ENCODE measurements at regions not wholly inside any gene's neighbourhood (a gene's known extent, or its start where the extent isn't known, plus 50 kb on each side); places are given as distances from the start of the nearest gene placed in this dataset.

GRCh38 chr2:120937686-120938044 is 202.0 kb downstream of the GLI2 start:
- DNase-seq (ENCODE audit: low read depth): no peak

GRCh38 chr2:120938045-120938771 is 202.5 kb downstream of the GLI2 start:
- no peak for DNase-seq (ENCODE audit: low read depth)

GRCh38 chr2:120939595-120940318 is 204.1 kb downstream of the GLI2 start:
- DNase-seq (ENCODE audit: low read depth): no peak

- no peak for DNase-seq (ENCODE audit: low read depth)
Measured at GRCh38 chr2:120940319-120940696, 204.6 kb downstream of the GLI2 start.

- no peak for DNase-seq (ENCODE audit: low read depth)
Measured at GRCh38 chr2:120940726-120941256, 205.1 kb downstream of the GLI2 start.

- DNase-seq (ENCODE audit: low read depth): no peak
Measured at GRCh38 chr2:120941571-120942120, 206.0 kb downstream of the GLI2 start.

GRCh38 chr2:120942658-120943057 is 207.0 kb downstream of the GLI2 start:
- DNase-seq (ENCODE audit: low read depth): no peak

- no peak for DNase-seq (ENCODE audit: low read depth)
Measured at GRCh38 chr2:120943403-120944034, 207.9 kb downstream of the GLI2 start.

- DNase-seq (ENCODE audit: low read depth): no peak
Measured at GRCh38 chr2:120944575-120944974, 208.9 kb downstream of the GLI2 start.

GRCh38 chr2:120945091-120945490 is 209.4 kb downstream of the GLI2 start:
- no peak for DNase-seq (ENCODE audit: low read depth)

- DNase-seq (ENCODE audit: low read depth): no peak
Measured at GRCh38 chr2:120945832-120946499, 210.3 kb downstream of the GLI2 start.

GRCh38 chr2:120947327-120947726 is 211.7 kb downstream of the GLI2 start:
- no peak for DNase-seq (ENCODE audit: low read depth)

- DNase-seq (ENCODE audit: low read depth): no peak
Measured at GRCh38 chr2:120947982-120948661, 212.5 kb downstream of the GLI2 start.

- DNase-seq (ENCODE audit: low read depth): no peak
Measured at GRCh38 chr2:120948662-120949011, 213.0 kb downstream of the GLI2 start.

- DNase-seq (ENCODE audit: low read depth): no peak
Measured at GRCh38 chr2:120949027-120949956, 213.6 kb downstream of the GLI2 start.

- no peak for DNase-seq (ENCODE audit: low read depth)
Measured at GRCh38 chr2:120949957-120950590, 214.4 kb downstream of the GLI2 start.

GRCh38 chr2:120951693-120952092 is 216.0 kb downstream of the GLI2 start:
- no peak for DNase-seq (ENCODE audit: low read depth)

- no peak for DNase-seq (ENCODE audit: low read depth)
Measured at GRCh38 chr2:120952318-120952717, 216.7 kb downstream of the GLI2 start.

GRCh38 chr2:120953066-120953756 is 217.5 kb downstream of the GLI2 start:
- DNase-seq (ENCODE audit: low read depth): no peak
